ENCODE measurements at regions not wholly inside any gene's neighbourhood (a gene's known extent, or its start where the extent isn't known, plus 50 kb on each side); places are given as distances from the start of the nearest gene placed in this dataset.
"Not testable (repeated sequence)": the region's sequence is repeated elsewhere in the genome, so short reads cannot be mapped to it uniquely, and the experiment has no call there.

DNA sequence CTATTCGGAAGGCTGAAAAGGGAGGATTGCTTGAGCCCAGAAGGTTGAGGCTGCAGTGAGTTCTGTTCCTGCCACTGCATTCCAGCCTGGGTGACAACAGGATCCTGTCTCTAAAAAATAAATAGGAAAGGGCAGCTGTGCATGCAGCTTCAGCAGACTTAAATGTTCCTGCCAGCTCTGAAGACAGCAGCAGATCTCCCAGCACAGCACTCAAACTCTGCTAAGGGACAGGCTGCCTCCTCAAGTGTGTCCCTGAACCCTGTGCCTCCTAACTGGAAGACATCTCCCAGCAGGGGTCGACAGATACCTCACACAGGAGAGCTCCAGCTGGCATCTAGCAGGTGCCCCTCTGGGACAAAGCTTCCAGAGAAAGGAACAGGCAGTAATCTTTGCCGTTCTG, 117.9 kb downstream of the CXCL12 start:
- DNase-seq, result no peak

DNA sequence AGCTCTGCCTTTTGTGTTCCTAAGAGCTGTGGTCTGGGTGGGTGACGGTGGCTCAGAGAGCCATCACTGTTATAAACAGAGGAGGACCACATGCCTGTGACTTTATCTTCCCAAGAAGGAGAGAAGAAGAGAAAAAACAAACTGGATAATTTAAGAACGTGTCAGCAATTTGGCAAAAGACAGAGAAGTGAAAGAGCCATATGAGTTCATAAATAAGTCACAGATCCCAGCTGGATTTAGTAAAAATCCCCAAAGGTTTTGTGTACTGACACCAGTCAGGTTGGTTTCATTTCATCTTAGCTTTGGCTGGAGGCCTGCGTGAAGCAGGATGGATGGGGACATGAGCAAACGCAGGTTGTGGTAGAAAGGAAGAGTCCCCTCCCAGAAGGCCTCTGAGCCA, 120.7 kb downstream of the CXCL12 start:
- DNase-seq, result no peak

DNA sequence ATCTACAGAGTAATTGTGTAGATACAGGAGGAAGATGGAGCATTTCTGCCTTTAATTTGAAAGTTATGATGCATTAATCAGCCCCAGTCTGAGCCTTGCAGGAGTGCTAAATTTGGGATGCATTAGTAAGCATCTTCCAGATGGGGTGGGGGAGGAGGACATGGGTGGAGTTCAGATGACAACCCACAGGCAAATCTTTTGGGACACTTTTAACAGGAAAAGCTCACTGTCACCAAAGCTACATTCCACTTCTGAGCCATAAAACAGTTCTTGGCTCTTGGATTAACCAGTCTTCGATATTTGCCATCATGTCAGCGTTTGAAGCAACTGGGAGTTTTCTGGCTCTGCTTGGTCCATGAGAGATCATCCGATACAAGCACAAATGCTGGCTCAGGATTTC, 121.1 kb downstream of the CXCL12 start:
- no peak for DNase-seq

GRCh38 chr10:44262551-44263251, 122.2 kb downstream of the CXCL12 start:
- DNase-seq, result no peak

DNA sequence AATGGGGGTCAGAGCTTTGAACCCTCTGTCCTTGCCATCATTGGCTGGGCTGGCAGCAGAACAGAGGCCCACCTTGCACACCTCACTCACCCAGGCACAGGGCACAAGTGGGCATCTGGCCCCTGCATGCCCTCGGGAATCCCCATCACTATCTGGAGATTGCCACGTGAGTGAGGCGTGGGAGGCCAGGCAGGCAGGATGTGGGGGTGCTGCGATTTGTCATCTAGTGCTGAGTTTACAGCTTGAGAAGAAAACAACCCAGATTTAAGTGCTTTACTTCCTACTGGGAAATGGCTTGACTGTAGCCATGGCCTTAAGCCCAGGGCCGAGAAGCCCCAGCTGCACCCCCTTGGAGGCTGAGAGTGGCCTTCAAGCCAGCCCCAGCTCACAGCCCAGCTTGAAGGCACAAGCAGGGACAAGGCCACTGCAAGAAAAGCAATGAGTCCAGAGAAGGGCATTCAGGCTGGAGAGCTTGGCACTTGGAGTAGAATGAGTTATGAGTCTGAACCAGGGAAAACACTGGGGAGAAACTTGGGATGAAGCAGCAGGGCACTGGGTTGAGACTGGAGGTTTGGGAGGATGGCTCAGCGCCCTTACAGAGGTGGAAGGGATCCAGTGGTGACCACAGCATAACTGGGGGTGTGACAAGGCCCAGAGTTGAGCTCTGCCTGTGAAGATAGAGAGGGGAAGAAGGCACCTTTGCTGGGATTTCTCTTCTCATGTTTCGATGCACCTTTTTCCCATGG, 123.0 kb downstream of the CXCL12 start:
- DNase-seq, result no peak

- DNase-seq, result no peak
Measured at GRCh38 chr10:44261296-44261695, 123.6 kb downstream of the CXCL12 start.

DNA sequence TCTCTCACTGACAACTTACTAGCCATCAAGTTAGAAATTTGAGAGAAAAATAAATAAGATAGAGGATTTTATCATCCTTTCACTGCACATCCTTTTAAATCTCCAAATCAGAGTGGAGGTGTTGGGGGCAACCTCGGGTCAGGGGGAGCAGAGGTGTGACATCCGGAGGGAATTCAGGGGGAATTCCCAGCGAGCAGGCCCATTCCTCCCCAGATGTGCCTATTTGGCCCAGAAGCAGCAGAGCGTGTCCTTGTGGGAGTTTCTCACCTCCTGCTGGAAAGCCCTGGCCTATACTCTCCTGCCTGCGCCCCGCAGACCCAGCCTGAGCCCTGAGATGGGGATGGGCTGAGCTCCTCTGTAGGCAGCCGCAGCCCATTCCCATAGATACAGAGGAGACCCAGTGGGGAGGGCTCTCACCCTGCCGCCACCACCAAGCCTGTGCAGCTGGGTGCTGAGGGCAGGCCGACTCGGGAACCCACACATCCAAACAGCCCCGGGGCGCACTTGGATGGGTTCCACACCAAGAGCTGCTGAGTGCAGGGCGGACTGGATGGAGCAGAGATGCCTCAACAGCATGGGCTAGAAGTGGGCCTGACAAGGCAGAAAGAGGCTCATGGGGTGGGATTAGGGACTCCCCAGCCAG, 124.5 kb downstream of the CXCL12 start:
- DNase-seq, result no peak

DNA sequence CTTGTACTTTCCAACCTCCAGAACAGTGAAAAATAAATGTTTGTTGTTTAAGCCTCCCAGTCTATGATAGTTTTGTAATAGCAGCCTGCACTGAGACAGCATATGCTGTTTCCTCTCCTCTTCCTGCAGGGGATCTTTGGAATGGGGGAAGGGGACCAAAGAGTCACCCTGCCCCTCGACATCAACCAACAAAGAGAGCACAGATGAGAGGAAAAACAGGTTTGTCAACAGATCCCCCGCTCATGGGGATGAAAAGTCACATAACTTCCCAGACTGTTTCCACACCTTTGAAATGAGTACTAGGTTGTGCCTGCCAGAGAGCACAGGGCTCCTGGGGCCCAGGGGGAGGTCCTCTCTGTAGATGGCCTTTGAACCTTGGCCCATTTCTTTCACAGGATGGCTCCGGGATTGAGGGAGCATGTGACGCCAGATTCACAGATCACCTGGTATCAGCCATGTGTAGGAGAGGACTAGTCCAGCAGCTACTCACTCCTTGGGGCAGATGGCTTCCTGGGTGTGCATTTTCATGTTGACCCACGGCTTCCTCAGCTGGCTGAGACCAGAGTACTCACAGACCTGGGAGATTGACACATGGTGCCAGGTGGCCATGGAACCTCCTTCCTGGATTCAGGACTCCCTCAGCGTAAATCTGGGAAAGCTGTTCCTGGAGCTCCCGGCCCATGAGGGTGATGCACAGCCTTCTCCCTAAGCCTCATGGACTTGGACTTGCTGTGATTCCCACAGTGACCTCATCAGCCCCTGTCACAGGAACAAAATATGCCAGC, 125.6 kb downstream of the CXCL12 start:
- DNase-seq, result no peak

DNA sequence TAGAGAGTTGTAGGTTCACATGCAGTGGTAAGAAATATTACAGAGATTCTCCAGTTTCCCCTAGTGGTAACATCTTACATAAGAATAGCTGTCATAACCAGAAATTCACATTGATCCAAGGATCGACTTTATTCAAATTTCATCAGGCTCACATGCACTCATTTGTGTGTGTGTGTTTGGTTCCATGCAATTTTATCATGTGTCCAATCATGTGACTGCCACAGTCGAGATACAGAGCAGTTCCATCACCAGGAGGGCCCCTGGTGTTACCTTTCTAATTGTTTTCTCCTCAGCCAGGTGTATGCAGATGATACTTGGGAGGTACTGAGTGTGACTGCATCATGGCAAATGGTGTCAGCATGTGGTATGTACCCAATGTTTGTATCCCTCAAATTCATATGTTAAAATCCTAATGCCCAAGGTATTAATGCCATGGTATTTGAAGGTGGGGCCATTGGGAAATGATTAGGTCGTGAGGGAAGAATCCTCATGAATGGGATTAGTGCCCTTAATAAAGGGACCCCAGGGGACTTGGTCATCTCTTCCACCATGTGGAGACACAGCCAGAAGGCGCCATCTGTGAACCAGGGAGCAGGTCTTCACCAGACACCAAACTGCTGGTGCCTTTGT, 126.3 kb downstream of the CXCL12 start:
- no peak for DNase-seq

DNA sequence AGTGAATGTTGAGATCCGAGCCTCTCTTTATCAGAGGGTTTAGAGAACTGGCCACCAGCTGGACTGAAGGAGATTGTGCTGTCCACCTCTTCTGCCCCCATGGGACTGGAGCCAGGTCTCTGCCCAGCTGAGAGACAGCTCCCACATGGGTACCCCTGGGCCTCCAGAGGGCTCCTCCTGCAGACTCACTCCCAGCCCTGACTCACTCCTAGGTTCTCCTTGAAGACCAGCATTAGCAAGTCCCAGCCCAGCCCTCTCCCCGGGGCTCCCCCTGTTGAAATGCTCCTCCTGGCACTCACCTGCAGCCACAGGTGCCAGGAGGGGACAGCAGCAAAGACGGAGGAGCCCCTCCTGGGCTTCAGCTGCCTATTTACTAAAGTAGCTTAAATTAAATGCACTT, 126.9 kb downstream of the CXCL12 start:
- no peak for DNase-seq

DNA sequence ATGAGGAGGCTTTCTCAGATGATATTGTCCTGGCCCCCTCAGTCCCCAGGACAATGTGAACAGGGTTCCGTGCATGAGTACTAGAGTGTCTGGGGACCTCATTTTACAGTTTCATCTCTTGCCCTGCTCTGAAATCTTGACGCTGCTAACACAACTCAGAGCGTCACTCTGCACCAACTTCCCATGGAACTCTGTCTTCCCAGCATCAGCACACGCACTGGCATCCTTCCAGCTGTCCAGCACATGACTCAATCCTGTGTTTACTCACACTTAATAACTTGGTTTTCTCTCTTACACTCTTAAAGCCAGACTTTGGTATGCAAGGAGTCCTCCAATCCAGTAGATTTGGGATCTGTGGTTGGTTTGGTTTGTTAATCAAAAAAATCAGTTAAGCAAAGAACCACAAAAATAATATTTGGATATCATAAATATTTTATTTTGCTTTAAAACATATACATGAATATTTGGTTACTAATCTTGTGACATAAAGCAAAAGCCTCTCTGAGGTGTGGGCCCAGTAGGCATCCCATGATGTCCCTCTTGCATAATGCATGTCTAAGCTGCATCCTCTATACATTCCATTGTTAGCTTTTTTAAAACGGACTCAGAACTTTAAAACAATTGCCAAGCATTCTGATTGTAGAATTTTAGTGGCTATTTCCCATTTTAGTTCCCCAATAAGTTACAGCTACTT, 131.0 kb downstream of the CXCL12 start:
- DNase-seq, result no peak

- not testable (repeated sequence) for DNase-seq
Measured at GRCh38 chr10:44252631-44253030, 132.3 kb downstream of the CXCL12 start.

- not testable (repeated sequence) for DNase-seq
Measured at GRCh38 chr10:44249933-44250332, 135.0 kb downstream of the CXCL12 start.

DNA sequence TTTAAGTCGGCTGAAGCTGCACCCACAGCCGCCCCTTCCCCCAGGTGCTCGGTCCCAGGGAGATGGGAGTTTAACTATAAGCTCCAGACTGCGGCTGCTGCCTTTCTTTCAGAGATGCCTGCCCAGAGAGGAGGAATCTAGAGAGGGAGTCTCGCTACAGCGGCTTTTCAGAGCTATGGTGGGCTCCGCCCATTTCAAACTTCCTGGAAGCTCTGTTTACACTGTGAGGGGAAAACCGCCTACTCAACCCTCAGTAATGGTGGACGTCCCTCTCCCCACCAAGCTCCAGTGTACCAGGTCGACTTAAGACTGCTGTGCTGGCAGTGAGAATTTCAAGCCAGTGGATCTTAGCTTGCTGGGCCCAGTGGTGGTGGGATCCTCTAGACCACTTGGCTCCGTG, 135.4 kb downstream of the CXCL12 start:
- no peak for DNase-seq

DNA sequence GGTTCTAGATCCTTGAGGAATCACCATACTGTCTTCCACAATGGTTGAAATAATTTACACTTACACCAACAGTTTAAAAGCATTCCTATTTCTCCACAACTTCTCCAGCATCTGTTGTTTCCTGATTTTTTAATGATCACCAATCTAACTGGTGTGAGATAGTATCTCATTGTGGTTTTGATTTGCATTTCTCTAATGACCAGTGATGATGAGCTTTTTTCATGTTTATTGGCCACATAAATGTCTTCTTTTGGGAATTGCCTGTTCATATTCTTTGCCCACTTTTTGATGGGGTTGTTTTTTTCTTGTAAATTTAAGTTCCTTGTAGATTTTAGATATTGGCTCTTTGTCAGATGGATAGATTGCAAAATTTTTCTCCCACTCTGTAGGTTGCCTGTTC, 138.2 kb downstream of the CXCL12 start:
- not testable (repeated sequence) for DNase-seq

DNA sequence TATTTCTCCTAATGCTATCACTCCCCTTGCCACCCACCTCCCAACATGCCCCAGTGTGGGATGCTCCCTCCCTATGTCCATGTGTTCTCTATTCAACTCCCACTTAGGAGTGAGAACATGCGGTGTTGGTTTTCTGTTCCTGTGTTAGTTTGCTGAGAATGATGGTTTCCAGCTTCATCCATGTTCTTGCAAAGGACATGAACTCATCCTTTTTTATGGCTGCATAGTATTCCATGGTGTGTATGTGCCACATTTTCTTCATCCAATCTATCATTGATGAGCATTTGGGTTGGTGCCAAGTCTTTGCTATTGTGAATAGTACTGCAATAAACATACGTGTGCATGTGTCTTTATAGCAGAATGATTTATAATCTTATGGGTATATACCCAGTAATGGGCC, 138.6 kb downstream of the CXCL12 start:
- not testable (repeated sequence) for DNase-seq

DNA sequence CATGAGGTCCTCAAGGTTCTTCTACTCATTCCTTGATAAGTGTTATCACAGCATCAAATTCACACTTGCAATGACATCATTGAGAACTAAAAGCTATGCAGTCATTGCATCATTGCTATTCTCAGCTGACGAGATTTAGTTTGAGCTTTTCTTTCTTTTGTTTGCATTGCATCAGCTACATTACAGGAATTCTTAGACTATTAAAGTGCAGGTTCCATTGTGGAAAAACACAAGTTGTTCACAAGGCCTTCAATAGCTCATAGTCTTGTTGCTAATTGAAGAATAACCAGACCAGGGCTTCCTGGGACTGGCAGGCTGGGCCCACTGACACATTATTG, 139.3 kb downstream of the CXCL12 start:
- no peak for DNase-seq

DNA sequence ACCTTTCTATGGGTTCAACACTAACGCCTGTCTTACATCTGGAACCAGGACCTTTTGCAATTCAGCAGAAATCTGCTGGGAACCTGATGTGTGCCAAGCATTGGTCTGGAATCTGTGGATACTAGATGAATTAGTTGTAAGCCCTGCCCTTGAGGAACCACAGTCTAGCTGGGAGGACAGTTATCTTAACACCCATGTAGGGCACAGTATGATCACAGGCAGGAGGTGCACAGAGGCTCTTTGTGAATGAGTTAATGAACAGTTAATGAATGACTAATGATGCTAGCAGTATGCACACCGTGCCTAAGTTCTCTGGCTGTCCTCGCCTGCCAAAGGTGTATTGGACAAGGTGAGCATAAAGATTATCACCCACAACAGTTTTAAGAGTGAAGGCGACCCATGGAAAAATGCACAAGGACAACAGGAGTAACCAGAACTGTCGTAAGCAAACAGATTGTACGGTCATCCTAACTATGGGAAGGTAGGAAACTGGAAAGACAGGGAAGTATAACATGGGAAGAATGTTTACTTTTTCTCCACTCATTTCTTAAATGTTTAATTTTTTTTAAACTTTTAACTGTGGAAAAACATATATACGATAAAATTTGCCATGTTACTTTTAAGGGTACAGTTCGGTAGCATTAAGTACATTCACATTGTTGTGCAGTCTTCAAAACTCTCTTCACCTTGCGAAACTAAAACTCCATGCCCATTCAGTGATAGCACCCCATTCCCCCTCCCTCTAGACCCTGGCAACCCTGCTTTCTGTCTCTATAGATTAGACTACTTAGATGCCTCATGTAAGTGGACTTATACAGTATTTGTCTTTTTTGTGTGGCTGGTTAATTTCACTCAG, 139.9 kb downstream of the CXCL12 start:
- DNase-seq, result no peak

DNA sequence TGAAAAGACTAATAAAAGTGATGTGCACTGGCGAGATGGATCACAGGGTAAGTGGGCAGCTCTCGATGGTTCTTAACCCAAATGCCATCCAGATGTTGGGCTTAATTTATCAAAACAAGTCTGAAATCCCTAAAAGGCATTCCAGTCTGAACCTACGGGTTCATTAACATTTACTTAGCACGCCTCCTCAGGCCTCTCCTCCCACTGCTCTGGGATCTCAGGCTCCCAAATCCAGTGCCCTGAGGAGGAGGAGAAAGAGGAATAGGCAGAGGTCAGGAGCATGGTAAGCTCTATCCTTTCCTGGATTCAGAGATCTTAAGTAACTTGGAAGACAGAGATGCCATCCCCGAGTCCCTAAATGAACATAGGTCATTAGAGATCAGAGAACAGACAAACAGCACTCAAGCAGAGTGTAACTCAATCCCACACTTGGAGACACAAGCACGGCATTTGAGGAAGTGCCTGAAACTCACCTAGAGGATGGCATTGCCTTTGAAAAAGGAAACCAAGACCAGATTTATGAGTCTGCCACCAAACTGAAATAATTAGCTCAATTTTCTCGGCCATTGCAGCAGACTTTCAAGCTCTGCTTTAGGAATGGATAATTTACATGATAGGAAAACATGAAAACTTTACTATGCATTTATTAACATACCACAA, 140.9 kb downstream of the CXCL12 start:
- DNase-seq, result no peak

DNA sequence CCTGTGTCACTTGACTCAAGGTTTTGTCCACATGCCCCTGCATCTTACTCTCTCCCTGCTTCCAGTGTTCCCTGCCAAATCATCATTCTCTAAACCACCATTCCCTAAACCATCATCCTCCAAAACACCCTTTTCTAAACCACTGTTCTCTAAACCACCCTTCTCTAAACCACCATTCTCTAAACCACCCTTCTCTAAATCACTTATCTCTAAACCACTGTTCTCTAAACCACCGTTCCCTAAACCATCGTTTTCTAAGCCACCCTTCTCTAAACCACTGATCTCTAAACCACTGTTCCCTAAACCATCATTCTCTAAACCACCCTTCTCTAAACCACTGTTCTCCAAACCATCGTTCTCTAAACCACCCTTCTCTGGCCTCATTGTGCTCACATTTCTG, 142.1 kb downstream of the CXCL12 start:
- DNase-seq, result no peak

DNA sequence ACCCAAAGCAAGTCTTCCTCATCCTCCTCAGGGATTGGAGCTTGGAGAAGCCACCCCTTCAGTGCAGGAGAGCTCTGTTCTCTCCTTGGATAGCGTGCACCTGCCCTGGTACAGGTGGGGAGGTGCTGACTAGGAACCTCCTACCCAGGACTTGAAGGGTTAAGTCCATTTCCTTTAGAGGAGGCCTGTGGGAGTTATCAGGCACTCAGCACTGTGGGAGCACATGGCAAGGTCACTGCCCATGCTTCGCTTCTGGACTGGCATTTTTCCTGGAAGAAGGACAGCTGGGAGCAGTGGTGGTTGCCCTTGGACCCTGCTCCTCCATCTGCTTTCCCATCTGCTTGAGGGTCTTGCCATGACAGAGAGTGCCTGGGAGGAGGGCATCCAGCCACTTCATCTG, 142.8 kb downstream of the CXCL12 start:
- DNase-seq, result no peak
